Peyer's patch (tissue), 4 donors: ENCODE measurements at regions not wholly inside any gene's neighbourhood (a gene's known extent, or its start where the extent isn't known, plus 50 kb on each side); places are given as distances from the start of the nearest gene placed in this dataset.

Experiments
- CTCF ChIP-seq, 6 experiments: fragments of 450-650 bp in 4 of 6; fragments of 200-600 bp in 2 of 6; sonication (generic) in 1 of 6; IDR thresholded peaks; one replicate each; pipeline ENCODE4 v1.5.1; 2017 to 2019; ENCODE audit warnings: antibody characterized with exemption in 6 of 6, mild to moderate bottlenecking in 3 of 6, moderate library complexity in 1 of 6
- POLR2A ChIP-seq, 2 donors: fragments of 450-650 bp; IDR thresholded peaks; one replicate each; pipeline ENCODE4 v1.5.1; 2017; ENCODE audit warnings: antibody characterized with exemption in 2 of 2, mild to moderate bottlenecking in 2 of 2, moderate library complexity in 2 of 2

GRCh38 chr5:135185481-135186065 is 151.5 kb upstream of the PITX1 start:
- TF ChIP-seq CTCF (IDR thresholded peaks at IDR 0.05) (no peak), POLR2A (IDR thresholded peaks at IDR 0.05) (no peak)
